GM18508 (cell line): ENCODE measurements at regions not wholly inside any gene's neighbourhood (a gene's known extent, or its start where the extent isn't known, plus 50 kb on each side); places are given as distances from the start of the nearest gene placed in this dataset.

Source experiments
- ATAC-seq: cut with Tn5 transposase; IDR thresholded peaks from one replicate; pipeline ENCODE4 v1.9.1; 2021; ENCODE audit warnings: moderate number of reproducible peaks; ENCODE audit not compliant: insufficient read depth, unreplicated experiment

DNA sequence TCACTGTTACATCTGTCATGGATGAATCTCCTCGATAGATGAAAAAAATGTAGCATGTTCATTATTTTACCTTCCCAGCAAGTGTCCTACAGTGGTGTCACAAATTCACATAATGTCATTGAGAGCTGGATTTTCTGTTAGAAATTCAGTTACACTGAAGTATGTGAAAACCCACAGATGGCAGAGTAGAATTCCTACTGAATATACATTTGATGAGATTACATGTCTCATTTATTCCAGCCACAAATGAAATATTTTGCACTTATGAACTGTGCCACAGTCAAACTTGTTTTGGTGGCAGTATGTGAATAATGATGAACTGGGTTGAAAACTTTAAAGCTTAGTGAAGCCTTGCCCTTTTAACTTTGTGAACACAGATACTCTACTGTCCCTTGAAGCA, 301.9 kb upstream of the DPYD start:
- ATAC-seq, result no peak

GRCh38 chr1:98221923-98222322, 301.1 kb upstream of the DPYD start:
- ATAC-seq, result no peak

DNA sequence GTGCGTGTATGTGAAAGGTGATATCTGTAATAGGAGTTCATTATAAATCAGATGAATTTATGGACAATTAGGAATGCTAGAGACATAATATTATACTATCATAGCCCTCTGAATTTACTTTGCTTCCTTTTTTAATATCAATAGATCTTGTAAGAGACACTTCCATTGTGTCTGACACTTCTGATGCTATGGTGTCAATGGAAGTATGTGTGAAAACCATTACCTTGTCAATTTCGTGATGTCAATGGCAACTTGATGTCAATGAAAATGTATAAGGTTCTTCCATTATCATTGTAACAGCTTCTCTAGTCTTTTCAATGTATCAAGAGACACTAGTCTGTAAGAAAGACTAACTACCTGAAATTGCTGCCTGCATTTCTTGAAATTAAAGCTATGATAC, 296.8 kb upstream of the DPYD start:
- no peak for ATAC-seq

GRCh38 chr1:98216304-98216703, 295.5 kb upstream of the DPYD start:
- no peak for ATAC-seq

- no peak for ATAC-seq
Observed at GRCh38 chr1:98211271-98211845, 290.5 kb upstream of the DPYD start.

DNA sequence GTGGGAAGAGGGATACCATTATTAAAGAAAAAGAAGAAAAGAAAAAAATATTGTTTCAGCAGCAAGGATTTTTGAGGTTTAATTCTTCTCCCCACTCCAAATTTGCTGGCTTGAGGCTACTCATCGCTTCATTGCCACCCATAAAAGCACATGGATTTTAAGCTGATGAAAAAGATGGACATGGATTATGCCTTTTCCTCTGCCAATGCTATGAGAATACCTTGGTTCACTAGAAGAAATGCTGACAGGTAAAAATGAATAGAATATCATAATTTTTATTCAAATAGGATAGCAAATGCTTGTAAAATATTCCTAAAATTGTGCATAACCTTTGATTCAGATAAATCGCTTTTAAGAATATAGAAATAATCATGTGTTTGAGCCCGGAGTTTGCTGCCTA, 289.7 kb upstream of the DPYD start:
- no peak for ATAC-seq

- no peak for ATAC-seq
Observed at GRCh38 chr1:98210064-98210463, 289.2 kb upstream of the DPYD start.

DNA sequence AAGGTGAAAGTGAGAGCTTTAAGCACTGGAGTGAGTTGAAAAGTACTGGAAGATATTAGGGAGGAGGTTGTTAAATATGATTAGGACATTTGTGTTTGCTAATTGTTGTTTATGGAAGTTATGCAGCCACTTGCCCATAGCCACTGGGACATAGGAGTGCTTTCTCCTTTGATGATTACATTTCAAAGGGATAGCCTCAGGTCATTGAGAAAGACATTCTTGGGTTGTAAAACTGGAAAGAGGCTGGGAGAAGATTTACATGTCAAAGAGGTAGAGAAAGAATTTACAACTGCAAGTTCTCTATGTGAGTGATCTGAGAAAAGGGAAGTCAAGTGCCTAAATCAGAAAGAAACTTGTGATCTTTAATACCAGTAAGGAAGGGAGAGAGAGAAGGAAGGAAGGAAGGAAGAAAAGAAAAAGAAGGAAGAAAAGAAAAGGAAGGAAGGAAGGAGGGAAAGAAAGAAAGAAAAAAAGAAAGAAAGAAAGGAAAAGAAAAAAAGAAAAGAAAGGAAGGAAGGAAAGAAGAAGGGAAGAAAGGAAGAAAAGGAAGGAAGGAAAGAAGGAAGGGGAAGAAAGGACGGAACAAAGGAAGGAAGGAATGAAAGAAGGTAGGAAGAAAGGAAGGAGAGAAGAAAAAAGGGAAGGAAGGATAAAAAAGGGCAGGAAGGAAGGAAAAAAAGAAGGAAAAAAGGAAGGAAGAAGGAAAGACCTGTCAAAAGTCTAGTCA, 284.6 kb upstream of the DPYD start:
- ATAC-seq, result no peak

- no peak for ATAC-seq
Observed at GRCh38 chr1:98203466-98203865, 282.6 kb upstream of the DPYD start.

- no peak for ATAC-seq
Observed at GRCh38 chr1:98201666-98202081, 280.8 kb upstream of the DPYD start.

GRCh38 chr1:98197356-98197755, 276.5 kb upstream of the DPYD start:
- ATAC-seq, result no peak

DNA sequence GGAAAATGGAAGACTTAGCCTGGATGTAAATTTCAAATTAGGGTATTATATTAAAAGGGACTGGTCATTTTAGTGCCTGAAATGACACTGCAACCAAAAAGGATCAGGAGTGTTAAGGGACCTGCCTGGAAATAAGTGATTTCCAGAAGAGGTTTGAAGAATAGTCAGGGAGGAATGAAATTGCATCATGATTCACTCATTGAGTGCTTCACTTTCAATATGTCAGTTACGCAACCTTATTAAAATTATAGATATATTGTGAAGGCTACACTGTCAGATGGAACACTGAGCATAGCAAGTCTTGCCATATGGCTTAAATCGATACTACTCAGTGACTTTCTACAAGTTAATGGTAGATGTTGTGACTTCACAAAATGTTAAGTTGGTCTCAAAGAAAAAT, 275.2 kb upstream of the DPYD start:
- ATAC-seq, result no peak

DNA sequence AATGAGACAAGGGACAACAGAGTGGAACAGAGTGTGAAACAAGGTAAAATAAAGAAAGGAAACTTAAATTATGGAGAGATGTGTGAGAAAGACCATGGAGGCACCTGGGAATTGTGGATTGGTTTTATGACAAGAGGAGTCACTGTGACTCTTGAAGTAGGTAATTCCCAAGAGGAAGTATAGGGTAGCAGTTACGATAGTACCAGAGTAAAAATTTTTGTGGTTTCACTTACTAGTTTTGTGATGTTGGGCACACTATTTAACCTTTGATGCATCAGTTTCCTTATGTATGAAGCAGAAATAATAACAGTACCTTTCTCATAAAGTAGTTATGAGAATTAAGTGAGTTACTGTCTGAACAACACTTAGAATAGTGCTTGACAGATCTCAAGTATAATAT, 267.9 kb upstream of the DPYD start:
- no peak for ATAC-seq

DNA sequence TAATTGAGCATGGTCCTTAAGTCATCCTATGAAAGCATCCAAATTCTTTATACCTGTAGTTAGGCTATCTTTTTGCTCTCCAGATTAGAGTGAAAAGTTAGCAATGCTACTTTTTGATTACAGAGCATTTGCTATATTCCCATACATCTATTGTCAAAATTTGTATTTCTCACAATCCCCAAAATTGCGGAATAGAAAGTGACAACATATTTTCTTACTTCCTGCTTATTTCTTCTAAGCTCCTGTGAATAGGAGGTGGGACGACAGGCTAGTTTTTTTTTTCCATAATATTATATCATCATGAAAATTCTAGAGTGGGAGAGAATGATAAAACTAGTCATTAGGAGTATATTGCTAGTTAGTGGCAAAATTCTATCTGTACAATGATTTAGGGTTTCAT, 264.0 kb upstream of the DPYD start:
- ATAC-seq, result no peak

DNA sequence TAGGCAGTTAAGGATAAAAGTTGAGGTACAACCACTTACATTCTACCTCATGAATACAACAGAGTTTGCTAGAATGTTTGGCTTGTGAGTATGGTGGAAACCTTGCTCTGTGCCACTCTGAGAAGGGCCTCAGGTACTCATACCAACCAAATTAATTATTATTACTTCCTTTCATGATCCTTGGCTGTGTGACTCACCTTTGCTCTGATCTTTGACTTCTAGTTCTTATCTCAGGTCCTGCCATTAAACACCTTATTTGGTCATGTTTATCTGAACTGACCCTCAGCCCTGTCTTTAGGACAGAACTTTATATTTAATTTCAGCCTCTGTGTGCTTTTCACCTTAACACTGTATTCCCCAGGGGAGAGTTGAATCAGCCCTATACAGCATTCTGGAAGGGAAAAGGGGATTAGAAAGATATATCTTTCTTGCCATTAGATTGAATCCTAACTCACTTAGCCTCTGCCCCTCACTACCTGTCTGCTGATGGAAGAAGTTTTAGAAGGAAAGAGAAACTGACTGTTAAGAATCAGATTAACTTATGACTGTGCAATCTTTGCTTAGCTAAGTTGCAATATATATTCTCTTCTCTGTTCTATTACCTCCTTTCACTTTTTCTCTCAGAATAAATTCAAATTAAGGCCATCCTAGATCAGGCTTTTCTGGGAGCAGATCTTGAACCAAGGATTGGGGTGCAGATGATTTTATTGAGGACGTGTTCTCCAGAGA, 260.4 kb upstream of the DPYD start:
- no peak for ATAC-seq

GRCh38 chr1:98179151-98179773, 258.4 kb upstream of the DPYD start:
- no peak for ATAC-seq

DNA sequence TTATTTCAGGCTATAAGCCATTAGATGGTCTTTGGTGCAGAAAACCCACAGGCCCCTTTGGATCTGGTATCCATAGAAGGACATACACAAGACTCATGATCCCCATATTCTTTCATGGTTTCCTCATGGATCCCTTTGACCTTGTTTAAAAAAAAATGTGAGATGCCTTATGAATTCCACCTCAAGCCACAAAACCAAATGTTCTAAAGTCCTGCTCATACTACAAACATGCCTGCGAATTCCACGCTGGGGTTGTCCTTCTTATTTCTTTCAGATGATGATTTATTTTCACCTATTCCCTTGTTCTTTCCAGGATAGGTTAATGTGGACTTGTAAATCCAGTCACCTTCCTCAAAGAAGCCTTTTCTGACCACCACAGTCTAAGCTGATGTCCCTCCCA, 256.9 kb upstream of the DPYD start:
- ATAC-seq, result no peak

GRCh38 chr1:98176936-98177335, 256.1 kb upstream of the DPYD start:
- ATAC-seq, result no peak

GRCh38 chr1:98176414-98176813, 255.6 kb upstream of the DPYD start:
- ATAC-seq, result no peak

DNA sequence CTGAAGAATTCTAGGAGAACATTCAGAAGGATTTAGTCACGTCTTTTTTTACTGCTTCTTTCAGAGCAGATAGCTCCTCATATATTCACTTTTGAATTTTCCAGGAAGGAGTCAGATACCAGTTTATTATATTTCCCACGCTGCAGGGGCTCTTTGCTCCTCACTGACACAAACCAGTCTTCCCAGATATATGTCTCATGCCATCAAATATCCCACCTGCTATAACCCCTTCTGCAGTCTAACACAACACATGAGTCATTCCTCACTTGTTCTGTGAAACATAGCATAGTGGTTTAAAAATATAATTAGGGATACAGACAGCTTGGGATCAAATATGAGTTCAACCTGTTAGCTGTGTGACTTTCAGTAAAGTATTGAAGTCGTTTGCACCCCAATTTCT, 251.7 kb upstream of the DPYD start:
- ATAC-seq, result no peak

DNA sequence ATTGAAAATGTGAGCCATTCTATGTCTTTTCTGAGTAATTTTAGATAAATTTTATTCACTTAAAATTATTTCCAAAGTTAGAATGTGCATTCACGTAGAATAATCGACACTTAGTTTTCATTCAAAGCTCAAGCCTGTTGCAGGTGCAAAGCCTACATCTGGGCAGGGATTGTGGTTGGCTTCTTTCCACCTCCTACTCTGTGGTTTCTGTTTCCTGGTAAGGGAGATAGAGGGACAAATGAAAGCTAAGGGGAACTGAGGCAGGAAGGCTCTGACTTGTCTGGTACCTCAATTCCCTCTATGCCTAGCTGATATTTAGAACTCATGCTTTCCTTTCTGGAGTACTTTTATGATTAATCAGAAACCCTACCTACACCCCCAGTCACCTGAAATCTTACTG, 251.2 kb upstream of the DPYD start:
- no peak for ATAC-seq
